Stomach (tissue), 4 donors: ENCODE measurements at regions not wholly inside any gene's neighbourhood (a gene's known extent, or its start where the extent isn't known, plus 50 kb on each side); places are given as distances from the start of the nearest gene placed in this dataset.

ENCODE experiments used
- EP300 ChIP-seq: sonication (generic); formaldehyde crosslinking; IDR thresholded peaks from one replicate; pipeline ENCODE4 v1.6.1; 2017; ENCODE audit warnings: antibody characterized with exemption
- POLR2A ChIP-seq, 4 donors: fragments of 450-650 bp; IDR thresholded peaks; one replicate each; pipeline ENCODE4 v1.6.1; 2016; ENCODE audit warnings: antibody characterized with exemption in 4 of 4, control low read depth in 2 of 4, mild to moderate bottlenecking in 1 of 4, moderate library complexity in 1 of 4
- POLR2AphosphoS5 ChIP-seq, 3 donors: sonication (generic); formaldehyde crosslinking; IDR thresholded peaks; one replicate each; pipeline ENCODE4 v1.6.1; 2016; ENCODE audit warnings: antibody characterized with exemption in 3 of 3
- TF ChIP-seq, protein P1 (sequence below), 7 experiments: fragments of 450-650 bp in 4 of 7; fragments of 200-600 bp in 3 of 7; sonication (generic) in 3 of 7; IDR thresholded peaks; one replicate each; pipeline ENCODE4 v1.5.1; 2016 to 2019; ENCODE audit warnings: antibody characterized with exemption in 7 of 7, control low read depth in 2 of 7, mild to moderate bottlenecking in 1 of 7

DNA sequence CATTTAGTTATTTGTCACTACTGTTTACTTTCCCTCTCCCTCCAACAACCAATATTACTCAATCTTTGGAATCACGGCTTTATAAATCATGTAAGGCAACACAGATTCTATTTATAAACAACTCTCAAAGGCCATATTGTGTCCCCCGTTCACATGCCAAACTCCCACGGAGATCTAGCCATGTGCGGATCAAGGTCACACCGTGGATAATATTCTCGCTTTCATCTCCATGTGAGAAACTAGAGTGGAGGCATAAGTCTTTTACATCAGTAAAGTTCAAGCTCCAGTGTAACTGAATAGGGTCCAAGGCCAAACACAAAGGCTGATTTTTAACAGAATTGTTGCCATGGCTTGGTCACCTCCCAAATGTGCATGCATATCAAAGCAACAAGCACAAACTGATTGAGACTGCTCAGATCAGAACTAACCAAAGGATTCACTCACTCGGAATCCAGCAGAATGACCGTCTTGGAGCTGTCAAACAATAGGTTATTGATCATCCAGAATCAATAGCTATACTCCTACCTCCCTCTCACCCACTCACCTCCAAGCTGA is 569.5 kb upstream of the LRRN3 start:
- TF ChIP-seq, protein P1, sequence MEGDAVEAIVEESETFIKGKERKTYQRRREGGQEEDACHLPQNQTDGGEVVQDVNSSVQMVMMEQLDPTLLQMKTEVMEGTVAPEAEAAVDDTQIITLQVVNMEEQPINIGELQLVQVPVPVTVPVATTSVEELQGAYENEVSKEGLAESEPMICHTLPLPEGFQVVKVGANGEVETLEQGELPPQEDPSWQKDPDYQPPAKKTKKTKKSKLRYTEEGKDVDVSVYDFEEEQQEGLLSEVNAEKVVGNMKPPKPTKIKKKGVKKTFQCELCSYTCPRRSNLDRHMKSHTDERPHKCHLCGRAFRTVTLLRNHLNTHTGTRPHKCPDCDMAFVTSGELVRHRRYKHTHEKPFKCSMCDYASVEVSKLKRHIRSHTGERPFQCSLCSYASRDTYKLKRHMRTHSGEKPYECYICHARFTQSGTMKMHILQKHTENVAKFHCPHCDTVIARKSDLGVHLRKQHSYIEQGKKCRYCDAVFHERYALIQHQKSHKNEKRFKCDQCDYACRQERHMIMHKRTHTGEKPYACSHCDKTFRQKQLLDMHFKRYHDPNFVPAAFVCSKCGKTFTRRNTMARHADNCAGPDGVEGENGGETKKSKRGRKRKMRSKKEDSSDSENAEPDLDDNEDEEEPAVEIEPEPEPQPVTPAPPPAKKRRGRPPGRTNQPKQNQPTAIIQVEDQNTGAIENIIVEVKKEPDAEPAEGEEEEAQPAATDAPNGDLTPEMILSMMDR (IDR thresholded peaks at IDR 0.05) = no peak
- TF ChIP-seq POLR2A (IDR thresholded peaks at IDR 0.05) (no peak), POLR2AphosphoS5 (IDR thresholded peaks at IDR 0.05) (no peak), EP300 (no peak)
